ENCODE measurements at regions not wholly inside any gene's neighbourhood (a gene's known extent, or its start where the extent isn't known, plus 50 kb on each side); places are given as distances from the start of the nearest gene placed in this dataset.

DNA sequence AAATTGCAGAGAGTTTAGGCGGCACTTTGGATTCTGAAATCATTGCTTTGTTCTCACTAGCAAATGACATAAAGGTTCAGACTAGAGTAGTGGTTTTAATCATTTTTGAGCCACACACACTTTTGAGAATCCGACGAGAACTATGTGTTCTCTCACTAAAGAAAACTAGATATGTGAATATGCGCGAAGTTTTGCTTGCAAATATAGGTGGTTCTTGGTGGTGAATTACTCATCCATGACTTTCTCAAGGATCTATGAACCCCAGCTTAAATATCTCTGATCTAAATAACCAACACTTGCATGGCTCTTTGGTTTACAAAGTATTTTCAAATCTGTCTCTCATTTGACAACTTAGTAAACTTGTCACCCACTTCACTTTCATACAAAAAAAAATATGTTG lies 54.8 kb downstream of the NOG start:
- TF ChIP-seq POLR2A (IDR thresholded peaks at IDR 0.05), result no peak
- TF ChIP-seq, protein P1, sequence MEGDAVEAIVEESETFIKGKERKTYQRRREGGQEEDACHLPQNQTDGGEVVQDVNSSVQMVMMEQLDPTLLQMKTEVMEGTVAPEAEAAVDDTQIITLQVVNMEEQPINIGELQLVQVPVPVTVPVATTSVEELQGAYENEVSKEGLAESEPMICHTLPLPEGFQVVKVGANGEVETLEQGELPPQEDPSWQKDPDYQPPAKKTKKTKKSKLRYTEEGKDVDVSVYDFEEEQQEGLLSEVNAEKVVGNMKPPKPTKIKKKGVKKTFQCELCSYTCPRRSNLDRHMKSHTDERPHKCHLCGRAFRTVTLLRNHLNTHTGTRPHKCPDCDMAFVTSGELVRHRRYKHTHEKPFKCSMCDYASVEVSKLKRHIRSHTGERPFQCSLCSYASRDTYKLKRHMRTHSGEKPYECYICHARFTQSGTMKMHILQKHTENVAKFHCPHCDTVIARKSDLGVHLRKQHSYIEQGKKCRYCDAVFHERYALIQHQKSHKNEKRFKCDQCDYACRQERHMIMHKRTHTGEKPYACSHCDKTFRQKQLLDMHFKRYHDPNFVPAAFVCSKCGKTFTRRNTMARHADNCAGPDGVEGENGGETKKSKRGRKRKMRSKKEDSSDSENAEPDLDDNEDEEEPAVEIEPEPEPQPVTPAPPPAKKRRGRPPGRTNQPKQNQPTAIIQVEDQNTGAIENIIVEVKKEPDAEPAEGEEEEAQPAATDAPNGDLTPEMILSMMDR (IDR thresholded peaks at IDR 0.05), result no peak

Data from body of pancreas (tissue), 4 donors.